NCI-H524 (cell line): ENCODE measurements at regions not wholly inside any gene's neighbourhood (a gene's known extent, or its start where the extent isn't known, plus 50 kb on each side); places are given as distances from the start of the nearest gene placed in this dataset.

Experiments used
- DNase-seq, 2 experiments: peaks; one replicate each; lab custom pipeline; 2025; lab: John Stamatoyannopoulos, UW

GRCh38 chr14:25101276-25101675 lies 51.3 kb upstream of the STXBP6 start:
- DNase-seq = no peak
